ENCODE measurements at regions not wholly inside any gene's neighbourhood (a gene's known extent, or its start where the extent isn't known, plus 50 kb on each side); places are given as distances from the start of the nearest gene placed in this dataset.

DNA sequence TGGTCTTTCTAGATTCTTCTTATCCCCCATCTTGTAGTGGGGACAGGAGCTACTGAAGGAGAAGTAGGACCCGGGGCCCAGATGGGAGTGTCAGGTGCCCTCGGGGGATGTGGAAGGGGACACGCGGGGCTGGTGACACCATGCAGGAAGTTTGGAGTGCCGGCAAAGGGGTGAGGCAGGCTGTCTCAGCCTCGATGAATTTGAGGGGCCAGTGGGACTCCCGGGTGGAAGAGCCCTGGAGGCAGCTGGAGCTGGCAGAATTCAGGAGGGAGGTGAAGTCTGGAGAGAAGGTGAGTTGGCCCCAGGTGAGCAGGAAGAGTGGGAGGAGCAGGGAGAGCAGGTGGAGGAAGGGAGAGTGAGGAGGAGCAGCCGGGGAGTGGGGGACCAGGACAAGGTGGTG, 101.7 kb downstream of the CPZ start:
- no peaks in the 10 kb centered on the region for H3K27me3 ChIP-seq (ENCODE audit: control insufficient read depth in 2 of 2, insufficient read depth in 2 of 2, low read length in 2 of 2)
- BruUV-seq (replicated peaks) = no TSS peak
- no peak overlapping the region for H2AFZ ChIP-seq (ENCODE audit: low read depth, low read length)
- TF ChIP-seq, protein P1, sequence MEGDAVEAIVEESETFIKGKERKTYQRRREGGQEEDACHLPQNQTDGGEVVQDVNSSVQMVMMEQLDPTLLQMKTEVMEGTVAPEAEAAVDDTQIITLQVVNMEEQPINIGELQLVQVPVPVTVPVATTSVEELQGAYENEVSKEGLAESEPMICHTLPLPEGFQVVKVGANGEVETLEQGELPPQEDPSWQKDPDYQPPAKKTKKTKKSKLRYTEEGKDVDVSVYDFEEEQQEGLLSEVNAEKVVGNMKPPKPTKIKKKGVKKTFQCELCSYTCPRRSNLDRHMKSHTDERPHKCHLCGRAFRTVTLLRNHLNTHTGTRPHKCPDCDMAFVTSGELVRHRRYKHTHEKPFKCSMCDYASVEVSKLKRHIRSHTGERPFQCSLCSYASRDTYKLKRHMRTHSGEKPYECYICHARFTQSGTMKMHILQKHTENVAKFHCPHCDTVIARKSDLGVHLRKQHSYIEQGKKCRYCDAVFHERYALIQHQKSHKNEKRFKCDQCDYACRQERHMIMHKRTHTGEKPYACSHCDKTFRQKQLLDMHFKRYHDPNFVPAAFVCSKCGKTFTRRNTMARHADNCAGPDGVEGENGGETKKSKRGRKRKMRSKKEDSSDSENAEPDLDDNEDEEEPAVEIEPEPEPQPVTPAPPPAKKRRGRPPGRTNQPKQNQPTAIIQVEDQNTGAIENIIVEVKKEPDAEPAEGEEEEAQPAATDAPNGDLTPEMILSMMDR (IDR thresholded peaks at IDR 0.05; ENCODE audit: extremely low read depth in 1 of 2, insufficient read depth in 1 of 2, low read depth in 1 of 2, low read length in 2 of 2) = no peak
- no peak for TF ChIP-seq FOS (IDR thresholded peaks at IDR 0.05; ENCODE audit: borderline replicate concordance, insufficient read depth, low read length)
- TF ChIP-seq EZH2 (IDR thresholded peaks at IDR 0.05; ENCODE audit: borderline replicate concordance, low read depth, low read length, severe bottlenecking) = no peak
- TF ChIP-seq POLR2AphosphoS5 (IDR thresholded peaks at IDR 0.05; ENCODE audit: insufficient read depth, low read depth, low read length) = no peak
- TF ChIP-seq POLR2A (IDR thresholded peaks at IDR 0.05; ENCODE audit: low read depth, low read length) = no peak
- TF ChIP-seq JUN (IDR thresholded peaks at IDR 0.05; ENCODE audit: borderline replicate concordance, insufficient read depth, insufficient read length, low read depth) = no peak
- no peak for TF ChIP-seq GATA2 (IDR thresholded peaks at IDR 0.05; ENCODE audit: insufficient read depth, insufficient read length, low read depth, low read length)
- no peak for TF ChIP-seq MYC (IDR thresholded peaks at IDR 0.05; ENCODE audit: low read depth, low read length)
- TF ChIP-seq, protein P2, sequence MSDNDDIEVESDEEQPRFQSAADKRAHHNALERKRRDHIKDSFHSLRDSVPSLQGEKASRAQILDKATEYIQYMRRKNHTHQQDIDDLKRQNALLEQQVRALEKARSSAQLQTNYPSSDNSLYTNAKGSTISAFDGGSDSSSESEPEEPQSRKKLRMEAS (IDR thresholded peaks at IDR 0.05; ENCODE audit: insufficient read depth, insufficient read length) = no peak
- no peaks in the 10 kb centered on the region for H3K4me1 ChIP-seq (ENCODE audit: control insufficient read depth, extremely low read depth, insufficient read depth, low read length)
- H3K9me3 ChIP-seq (replicated peaks; ENCODE audit: control insufficient read depth, insufficient read depth, low read length) = no peaks in the 10 kb centered on the region
- FAIRE-seq = no peak
- no peak overlapping the region for H3K27ac ChIP-seq (ENCODE audit: insufficient read depth, low read depth, low read length)
- dilution Hi-C loops (cut with MboI; ENCODE audit: extremely low pct_ligation_motif_present, low sequenced_read_pairs) = no loop called here
- no peaks in the 10 kb centered on the region for H3K36me3 ChIP-seq (ENCODE audit: control insufficient read depth in 2 of 2, extremely low read depth in 1 of 2, insufficient read depth in 2 of 2, low read length in 2 of 2)
- intact Hi-C loops (cut with micrococcal nuclease) = no loop called here
- H3K9ac ChIP-seq (replicated peaks; ENCODE audit: extremely low read depth, insufficient read depth, low read length) = no peak overlapping the region
- no peak overlapping the region for H3K4me3 ChIP-seq (replicated peaks in 1 of 3; ENCODE audit: insufficient read depth in 1 of 3, low read depth in 1 of 3, low read length in 3 of 3)
- H3K9me1 ChIP-seq (replicated peaks; ENCODE audit: control insufficient read depth, extremely low read depth, insufficient read depth, low read length) = no peaks in the 10 kb centered on the region
- H4K20me1 ChIP-seq (replicated peaks; ENCODE audit: control insufficient read depth, extremely low read depth, insufficient read depth, low read length) = no peaks in the 10 kb centered on the region
- no peak for DNase-seq (ENCODE audit: low read depth, low spot score)
- H3K4me2 ChIP-seq (ENCODE audit: insufficient read depth, low read length) = no peak overlapping the region
- POLR2A ChIA-PET = no interaction called here
- no peaks in the 10 kb centered on the region for H3K79me2 ChIP-seq (ENCODE audit: control insufficient read depth, insufficient read depth, low read length)
- CTCF ChIA-PET = no interaction called here
